HG02623 (cell line): ENCODE measurements at regions not wholly inside any gene's neighbourhood (a gene's known extent, or its start where the extent isn't known, plus 50 kb on each side); places are given as distances from the start of the nearest gene placed in this dataset.
A peak's percentile ranks its signal among the peaks of the same experiment; 100 is the strongest.

Experiments used
- ATAC-seq: cut with Tn5 transposase; IDR thresholded peaks from one replicate; pipeline ENCODE4 v1.9.1; 2021; ENCODE audit warnings: moderate library complexity; ENCODE audit not compliant: unreplicated experiment

- no peak for ATAC-seq
Observed at GRCh38 chr1:55662875-55663274, 447.7 kb upstream of the USP24 start.

- ATAC-seq: no peak
Observed at GRCh38 chr1:55658917-55659316, 443.8 kb upstream of the USP24 start.

- ATAC-seq: no peak
Observed at GRCh38 chr1:55654750-55655149, 439.6 kb upstream of the USP24 start.

DNA sequence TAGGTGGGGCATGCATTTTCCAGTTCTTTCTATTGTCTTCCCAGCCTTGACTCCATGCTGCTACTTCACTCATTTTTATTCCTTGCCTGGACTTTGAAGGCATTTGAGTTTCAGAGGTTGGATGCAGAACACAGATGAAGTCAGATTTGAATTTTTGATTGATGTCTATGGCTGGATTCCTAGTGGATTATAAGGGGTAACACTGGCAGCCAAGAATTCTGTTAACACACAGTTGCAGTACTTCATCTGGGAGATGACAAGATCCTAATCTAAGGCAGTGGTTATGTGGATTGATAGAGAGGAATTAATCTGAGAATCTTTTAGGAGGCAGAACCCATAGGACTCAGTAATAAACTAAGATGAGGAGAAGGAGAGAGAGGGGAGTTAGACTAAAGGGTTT lies 439.0 kb upstream of the USP24 start:
- ATAC-seq: no peak

DNA sequence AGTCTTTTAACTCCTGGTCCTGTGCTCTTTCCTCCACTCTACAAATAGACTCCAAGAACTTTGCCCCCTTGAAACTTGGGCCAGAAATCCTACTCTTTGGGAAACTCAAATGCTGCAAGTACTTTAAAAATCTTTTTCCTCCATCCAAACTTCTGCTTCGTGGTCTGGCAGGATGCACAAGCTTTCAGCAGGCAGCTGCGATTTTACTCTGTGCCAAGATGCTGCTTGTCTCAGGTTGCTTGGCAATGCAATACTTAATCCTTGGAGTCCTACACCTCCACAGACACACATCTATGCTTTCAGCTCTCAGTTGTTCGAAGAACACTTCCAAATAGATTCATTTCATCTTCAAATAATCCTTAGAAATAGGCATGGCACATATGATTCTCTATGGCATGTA lies 435.3 kb upstream of the USP24 start:
- no peak for ATAC-seq

DNA sequence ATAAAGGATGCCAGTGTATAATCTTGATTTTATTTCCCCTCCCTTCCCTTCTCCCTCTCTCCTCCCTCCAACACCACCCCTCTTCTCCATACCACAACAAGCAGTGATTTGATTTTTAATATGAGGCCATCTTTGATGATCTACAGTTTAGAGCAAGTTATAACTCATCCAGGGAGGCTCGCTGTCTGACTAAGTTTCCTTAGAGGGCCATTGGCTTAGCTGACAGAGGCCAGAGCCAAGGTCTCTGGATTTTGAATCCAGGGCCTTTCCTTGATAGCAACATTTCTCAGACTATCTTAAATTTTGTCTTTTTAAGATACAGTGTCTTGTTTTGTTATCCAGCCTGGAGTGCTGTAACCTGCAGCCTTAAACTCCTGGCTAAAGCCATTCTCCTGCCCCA lies 431.0 kb upstream of the USP24 start:
- ATAC-seq: no peak

DNA sequence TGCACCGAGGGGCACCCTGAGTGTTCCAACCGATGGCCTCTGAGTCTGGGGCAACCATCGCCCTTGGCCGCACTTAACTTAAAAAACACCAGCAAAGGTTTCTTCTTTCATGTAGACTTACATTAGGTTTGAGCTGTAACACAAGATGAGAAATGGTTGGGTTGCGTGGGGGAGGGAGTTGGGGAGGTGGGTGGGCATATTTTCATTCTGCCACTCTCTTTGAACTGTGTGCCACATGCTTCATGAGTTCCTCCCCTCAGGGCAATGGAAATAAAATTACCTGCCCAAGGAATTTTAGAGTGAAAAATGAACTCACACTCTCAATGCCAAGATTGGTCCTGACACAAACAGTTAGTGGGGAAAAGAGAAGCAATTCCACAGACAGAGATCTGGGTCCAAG lies 430.1 kb upstream of the USP24 start:
- ATAC-seq: no peak

GRCh38 chr1:55641947-55642346 lies 426.8 kb upstream of the USP24 start:
- no peak for ATAC-seq

- peak; percentile 48 for ATAC-seq
Observed at GRCh38 chr1:55640708-55641473, 425.7 kb upstream of the USP24 start.

- ATAC-seq: no peak
Observed at GRCh38 chr1:55639526-55639925, 424.4 kb upstream of the USP24 start.

DNA sequence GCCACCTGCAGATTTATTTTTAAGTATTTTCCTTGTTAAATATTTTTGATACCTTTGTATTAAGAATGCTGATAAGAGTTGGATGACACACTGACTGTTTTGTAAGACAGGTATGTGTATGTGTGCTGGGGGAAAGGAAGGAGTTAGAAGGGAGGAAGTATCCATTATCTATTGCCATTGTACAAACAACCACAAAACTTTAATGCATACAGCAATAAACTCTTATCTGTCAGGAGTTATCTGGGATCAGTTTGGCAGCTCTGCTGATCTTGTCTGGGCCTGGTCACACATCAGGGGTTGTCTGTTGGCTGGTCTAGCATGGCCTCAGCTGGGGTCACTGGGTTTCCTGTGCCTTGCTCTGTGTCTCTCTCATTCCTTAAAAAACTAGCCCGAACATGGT lies 423.9 kb upstream of the USP24 start:
- ATAC-seq: no peak

DNA sequence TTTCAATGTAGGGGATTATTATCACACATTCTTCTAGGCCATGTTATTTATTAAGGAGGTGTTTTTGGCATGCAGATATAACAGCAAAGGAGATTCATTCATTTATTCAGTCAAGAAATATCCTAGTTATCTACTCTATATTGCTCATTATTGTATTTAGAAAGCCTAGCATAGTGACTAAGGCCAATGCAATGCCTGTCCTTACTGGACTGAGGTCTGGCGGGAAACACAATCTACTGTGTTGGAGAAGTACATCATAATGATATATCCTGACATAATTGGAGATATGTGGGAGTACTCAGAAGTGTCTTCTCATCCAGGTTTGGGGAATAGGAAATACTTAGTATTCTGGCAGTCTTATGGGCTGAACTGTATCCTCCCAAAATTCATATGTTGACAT lies 421.5 kb upstream of the USP24 start:
- ATAC-seq: no peak

GRCh38 chr1:55635856-55636255 lies 420.7 kb upstream of the USP24 start:
- ATAC-seq: no peak

GRCh38 chr1:55634516-55634915 lies 419.4 kb upstream of the USP24 start:
- ATAC-seq: no peak

DNA sequence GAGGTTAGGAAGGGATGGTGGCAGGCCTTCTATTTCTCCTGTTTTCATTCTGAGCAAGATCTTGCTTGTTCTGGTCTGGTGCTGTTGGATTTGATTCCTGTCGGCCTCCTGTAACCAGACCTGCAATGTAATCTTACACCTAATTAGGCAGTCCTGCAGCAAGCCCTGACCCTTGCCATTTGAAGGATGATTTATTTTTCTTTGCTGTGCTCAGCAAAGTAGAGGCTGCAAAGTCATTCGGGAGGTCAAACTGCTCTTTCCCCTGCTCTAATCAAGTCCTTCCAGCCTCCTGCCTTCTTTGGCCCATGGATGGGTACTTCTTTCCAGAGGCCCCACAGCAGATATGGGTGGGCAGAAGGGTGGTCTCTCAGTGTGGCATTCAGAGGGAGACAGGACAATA lies 417.7 kb upstream of the USP24 start:
- ATAC-seq: no peak

DNA sequence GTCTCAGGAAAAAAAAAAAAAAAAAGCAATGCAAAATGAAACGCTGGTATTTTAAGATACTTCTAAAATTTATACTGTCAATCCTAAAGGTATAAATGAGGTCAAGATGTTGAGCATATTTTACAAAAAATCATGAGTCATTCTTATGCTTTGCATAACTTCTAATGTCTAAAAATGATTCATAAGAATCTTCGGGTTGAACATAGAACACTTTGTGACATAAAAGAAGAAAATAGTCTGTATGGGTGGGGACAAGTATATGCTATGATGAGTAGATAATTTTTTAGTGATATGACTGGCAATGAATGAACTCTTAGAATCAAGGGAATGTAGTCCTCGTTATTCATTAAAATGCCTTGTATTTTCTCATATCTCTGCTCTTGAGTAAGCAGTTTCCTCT lies 416.9 kb upstream of the USP24 start:
- no peak for ATAC-seq

DNA sequence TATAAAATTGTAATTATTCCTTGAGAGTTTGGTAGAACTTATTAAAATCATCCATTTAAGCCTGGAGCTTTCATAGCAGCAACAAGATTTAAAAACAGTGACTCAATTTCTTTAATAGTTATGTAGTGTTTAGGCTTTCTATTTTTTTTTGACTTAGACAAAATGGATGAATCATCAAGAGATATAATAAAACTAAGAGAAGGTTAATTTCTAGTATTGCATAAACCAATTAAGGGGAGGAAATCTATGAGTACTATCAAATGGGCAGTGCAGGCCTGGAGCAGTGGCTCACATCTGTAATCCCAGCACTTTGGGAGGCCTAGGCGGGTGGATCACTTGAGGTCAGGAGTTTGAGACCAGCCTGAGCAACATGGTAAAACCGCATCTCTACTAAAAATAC lies 416.3 kb upstream of the USP24 start:
- ATAC-seq: no peak

GRCh38 chr1:55626326-55626725 lies 411.2 kb upstream of the USP24 start:
- ATAC-seq: no peak

DNA sequence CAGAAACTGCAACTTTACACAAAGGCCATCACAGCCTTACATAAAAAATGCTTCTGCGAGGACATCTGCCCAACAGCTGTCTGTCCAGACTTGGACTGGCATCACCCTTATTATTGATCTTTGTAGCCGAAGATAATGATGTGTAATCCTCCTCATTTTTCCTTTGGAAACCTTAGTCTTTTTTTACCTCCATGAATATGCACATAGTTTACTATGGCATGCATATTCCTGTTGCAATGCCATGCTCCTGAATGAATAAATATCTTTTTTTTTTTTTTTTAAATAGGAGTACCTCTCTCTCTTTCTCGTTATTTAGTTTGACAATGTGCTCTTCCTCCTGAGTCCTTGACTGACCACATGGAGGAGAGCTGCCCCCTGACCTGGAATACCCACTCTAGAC lies 409.6 kb upstream of the USP24 start:
- ATAC-seq: no peak

DNA sequence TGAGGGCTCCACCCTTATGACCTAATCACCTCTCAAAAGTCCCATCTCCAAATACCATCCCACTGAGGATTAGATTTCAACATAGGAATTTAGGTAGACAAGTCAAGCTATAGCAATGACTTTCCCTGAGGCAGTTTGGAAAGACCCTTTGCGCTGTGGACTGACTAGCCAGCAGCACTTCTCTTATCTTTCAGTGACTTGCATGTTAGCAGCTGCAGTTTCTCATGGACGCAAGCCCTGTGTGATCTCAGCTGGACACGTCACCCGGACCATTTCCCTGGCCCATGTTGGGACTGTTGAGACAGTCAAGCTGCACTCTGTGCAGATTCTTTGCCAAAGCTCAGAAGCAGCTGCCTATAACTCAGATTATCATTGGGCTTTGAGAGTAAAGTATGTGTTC lies 408.1 kb upstream of the USP24 start:
- no peak for ATAC-seq

DNA sequence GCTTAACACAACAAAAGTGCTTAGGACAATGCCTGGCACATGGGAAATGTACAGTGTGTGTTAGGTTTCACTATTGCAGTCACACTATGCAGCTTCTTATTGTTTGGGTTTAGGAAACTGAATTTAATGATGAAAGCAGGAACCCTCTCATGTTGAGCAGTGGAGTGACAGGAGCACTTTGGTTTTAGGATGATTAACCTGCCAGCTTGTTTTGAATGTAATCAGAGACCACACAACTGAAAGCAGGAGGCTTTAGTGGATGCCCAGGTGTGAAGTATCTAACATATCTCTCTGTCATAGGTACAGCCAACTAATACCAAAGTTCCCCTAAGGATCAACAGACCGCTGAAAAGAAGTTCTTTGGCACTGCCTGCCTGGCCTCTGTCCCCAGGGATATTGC lies 406.9 kb upstream of the USP24 start:
- ATAC-seq: no peak

DNA sequence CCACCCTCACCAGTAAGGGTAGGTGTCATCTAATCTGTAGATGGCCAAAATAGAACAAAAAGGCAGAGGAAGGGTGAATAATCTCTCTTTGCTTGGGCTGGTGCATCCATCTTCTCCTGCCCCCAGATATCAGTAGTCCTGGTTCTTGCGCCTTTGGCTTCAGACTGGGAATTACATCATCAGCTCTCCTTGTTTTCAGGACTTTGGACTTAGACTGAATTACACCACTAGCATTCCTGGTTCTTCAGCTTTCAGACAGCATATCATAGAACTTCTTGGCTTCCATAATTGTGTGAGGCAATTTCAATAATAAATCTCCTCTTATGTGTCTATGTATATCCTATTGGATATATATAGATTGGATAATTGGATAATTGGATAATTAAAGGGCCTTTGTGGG lies 403.0 kb upstream of the USP24 start:
- ATAC-seq: no peak

- no peak for ATAC-seq
Observed at GRCh38 chr1:55617288-55617982, 402.3 kb upstream of the USP24 start.
